CD4-positive, alpha-beta T cell treated with Interleukin-6 at 100 ng/mL for 8 hours (primary cell): ENCODE measurements at regions not wholly inside any gene's neighbourhood (a gene's known extent, or its start where the extent isn't known, plus 50 kb on each side); places are given as distances from the start of the nearest gene placed in this dataset.
"Not testable (repeated sequence)": the region's sequence is repeated elsewhere in the genome, so short reads cannot be mapped to it uniquely, and the experiment has no call there.

Source experiments
- DNase-seq: peaks from one replicate; pipeline ENCODE4 v3.0.0-alpha.2; 2020; ENCODE audit warnings: mixed read lengths, low spot score

DNA sequence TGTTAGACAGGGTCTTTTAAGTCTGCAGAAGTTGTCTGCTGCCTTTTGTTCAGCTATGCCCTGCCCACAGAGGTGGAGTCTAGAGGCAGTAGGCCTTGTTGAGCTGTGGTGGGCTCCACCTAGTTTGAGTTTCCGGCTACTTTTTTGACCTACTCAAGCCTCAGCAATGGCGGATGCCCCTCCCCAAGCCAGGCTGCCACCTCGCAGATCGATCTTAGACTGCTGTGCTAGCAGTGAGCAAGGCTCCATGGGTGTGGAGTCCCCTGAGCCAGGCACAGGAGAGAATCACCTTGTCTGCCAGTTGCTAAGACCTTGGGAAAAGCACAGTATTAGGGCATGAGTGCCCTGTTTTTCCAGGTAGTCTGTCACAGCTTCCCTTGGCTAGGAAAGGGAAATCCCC lies 664.6 kb upstream of the DPPA4 start:
- DNase-seq, result not testable (repeated sequence)

DNA sequence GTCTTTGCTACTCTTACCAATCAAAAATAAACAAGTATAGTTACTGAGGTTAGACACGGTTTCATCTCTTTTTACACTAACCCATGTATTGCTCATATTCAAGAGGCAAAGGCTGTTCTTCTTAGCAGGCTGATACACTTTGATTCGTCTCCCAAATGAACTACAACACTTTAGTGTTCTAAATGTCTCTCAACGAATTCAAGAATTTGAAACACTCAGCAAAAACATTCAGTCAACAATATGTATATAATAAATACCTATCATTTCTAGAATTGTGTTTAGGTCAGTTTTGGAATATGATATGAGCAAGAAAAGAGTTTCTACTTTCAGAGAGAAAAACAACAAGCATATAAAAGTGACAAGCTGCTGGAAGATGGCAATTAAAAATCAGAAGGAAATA lies 669.6 kb upstream of the DPPA4 start:
- DNase-seq, result no peak

DNA sequence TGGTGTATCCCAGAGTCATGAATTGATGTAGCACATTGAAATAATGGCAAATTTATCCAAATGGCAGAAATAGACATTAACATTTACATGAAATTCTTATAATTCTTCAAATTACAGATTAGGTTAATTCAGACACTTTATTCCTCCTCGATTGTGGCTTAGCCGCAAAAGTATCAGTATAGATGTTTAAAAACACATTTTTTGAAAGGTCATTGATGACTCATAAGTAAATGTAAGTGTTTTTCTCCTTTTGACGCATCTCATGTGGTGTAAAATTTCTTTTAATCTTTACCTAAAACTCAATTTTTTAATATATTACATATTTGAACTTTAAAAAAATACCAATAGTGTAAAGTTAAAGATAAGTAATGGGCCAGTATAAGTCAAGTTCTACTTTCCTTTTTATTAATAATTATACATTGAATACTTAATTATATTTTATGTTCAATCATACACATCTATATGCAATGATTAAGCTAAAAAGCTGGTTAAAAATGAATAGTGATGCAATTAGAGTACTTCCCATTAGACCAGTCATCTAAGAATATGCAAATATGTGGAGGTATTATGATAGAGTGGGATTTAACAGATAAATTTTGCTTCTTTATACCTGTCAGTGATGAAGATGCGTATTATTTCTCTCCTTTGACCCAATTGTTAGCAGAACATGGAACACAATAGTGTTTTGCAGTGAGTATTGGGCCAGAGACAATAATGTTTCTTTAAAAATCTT lies 678.1 kb upstream of the DPPA4 start:
- DNase-seq, result no peak

DNA sequence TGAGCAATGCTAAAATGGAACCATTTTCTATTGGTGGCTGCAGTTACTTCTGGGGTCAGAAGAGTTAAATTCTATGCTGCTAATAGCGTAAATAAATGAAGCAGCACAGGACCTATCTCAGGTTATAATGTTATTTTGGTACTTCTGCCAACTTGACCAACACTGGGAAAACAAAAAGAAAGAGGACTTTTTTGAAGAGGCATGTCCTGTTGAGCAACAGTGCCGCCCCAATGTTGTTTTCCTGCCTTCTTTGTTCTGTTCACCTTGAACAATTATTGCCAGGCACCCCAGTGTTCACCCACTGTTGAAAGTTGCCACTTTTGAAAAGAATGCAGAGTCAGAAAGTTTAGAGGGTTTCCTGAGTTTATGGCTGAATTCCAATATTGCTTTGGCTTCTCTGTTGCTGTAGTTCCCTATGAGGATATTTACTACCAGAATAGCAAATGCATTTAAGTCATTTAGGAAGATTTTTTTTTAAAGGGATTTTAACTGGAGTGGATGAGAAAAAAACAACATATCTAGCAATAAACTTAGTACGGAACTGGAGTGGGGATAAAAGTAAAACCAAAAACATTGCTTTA lies 679.0 kb upstream of the DPPA4 start:
- no peak for DNase-seq

DNA sequence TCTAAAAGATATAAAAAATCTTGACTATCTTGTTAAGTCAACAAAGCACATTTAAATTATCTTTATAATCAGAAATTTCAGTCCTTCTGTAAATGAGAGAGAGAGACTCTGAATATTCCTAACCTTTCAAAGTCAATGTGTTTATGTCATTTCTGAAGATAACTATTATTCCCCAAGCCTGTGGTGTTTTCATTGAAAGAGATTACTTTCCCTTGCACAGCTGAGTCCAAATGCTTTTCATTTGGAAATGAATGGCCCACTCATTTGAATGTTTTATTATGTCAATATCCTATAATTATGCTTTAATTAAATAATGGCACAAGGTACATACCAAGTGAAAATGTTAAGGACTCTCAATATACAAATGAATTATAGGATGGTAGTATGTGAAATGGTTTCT lies 680.0 kb upstream of the DPPA4 start:
- DNase-seq, result no peak

DNA sequence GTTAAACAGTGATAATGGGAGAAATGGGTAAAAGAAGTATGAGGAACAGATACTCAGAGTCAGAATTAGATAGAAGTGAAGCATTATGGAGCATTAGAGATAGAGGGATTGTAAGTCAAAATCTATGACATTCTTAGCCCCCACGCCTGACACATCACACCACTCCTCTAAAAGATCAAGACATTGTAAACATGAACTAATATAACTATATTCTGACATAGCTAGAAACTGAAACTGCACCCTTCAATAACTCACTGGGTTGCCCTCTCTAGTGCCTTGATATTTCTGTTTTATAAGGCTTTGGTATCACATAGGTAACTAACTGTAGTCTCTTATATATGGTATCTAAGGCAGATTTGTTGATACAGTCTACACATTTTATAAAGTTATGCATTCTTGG lies 684.3 kb upstream of the DPPA4 start:
- DNase-seq, result no peak

DNA sequence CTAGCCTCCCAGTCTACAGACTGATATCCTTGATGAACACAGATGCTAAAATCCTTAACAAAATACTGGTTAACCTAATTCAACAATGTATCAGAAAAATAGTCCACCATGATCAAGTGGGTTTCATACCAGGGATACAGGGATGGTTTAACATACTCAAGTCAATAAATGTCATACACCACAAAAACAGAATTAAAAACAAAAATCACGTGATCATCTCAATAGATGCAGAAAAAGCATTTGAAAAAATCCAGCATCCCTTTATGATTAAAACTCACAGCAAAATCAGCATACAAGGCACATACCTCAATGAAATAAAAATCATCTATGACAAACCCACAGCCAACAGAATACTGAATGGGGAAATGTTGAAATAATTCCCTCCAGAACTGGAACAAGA lies 685.7 kb upstream of the DPPA4 start:
- DNase-seq, result not testable (repeated sequence)

DNA sequence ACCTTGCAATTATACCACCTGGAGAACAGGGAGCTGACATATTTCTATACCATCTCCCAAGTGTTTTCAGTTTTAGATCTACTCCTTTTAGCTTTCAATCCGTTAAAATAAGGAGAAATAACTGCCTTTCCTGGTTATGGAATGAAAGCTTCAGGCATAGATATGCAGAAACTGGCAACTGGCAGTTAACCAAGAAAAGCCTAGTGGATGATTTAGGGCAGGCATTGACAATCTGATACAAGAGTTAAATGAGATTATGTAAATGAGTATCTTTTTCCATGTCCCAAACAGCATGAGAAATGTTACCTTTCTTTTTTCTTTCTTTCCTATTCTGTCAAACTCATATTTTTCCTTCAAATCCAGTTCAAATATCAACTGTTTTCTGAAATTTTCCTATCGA lies 689.1 kb upstream of the DPPA4 start:
- no peak for DNase-seq

DNA sequence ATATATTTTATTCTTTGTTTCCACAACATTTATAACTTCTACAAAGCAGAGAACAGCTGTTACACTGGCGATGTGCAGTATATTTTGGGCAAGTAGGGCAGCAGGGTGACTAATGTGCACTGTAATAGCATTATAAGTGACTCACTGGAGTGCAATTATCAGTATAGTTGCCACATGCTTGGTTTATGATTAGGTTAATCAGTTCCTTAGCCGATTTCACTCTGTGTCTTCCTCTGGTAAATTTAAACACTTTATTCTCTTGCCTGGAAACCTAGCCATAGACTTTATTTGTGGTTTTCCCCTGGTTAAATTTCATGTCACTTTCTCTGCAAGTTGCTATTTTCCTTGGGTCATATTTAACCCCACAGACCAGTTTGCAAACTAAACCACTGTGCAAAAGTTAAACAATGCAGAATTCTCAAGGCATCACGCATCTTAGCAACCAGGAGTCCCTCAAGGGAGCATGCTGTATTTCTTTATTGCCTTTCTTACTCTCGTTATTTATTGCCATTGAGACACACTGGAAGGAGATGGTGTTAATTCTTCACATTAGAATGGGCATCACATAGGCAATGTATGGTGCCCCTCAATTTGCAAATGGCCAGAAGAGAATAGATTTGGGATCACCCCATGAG lies 690.2 kb upstream of the DPPA4 start:
- DNase-seq, result no peak

DNA sequence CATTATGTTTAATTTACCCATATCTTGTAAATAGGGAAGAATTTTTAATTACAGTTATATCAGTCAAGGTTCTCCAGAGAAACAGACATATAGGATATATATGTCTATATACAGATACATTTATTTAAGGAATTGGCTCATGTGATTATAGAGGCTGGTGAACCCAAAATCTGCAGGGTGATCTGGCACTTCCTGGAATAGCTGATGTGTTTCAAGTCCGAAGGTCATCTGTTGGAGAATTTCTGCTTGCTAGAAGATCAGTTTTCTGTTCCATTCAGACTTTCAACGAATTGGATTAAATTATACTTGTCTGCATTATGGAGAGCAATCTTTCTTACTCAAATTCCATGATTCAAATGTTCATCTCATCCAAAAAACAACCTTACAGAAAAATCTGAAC lies 694.6 kb upstream of the DPPA4 start:
- no peak for DNase-seq

DNA sequence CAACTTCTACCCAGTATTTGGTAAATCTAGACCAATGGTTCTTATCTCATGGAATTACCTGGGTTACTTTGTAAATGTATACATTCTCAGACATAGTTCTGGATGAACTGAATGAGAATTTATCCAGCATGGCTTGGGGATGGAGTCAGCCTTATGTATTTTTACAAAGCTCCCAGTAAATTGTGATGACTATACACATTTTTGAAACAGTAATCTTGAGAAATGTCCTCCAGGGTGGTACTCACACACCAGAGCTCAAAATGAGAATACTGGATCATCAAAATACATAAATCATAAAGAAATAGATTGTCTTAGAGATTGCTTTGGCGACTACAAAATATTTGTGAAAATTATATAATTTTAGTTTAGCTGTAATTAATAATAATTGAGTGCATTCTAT lies 722.1 kb upstream of the DPPA4 start:
- DNase-seq, result no peak

DNA sequence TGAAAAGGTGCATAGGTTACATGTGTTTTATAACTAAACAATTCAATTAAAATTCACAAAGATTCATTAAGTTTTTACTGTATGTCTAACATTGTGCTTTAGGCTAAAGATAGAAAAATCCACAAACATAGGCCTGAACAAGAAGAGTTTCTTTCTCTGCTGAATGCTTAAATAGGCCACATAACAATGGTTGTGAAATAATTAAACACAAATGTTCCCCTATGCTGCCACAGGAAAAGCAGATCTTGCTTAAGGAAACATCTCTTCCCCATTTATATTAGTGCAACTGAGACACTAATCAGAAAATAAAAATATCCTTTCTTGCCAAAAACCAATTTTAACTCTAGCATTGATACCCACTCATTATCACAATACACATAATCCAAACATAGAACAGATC lies 725.4 kb upstream of the DPPA4 start:
- DNase-seq, result no peak

DNA sequence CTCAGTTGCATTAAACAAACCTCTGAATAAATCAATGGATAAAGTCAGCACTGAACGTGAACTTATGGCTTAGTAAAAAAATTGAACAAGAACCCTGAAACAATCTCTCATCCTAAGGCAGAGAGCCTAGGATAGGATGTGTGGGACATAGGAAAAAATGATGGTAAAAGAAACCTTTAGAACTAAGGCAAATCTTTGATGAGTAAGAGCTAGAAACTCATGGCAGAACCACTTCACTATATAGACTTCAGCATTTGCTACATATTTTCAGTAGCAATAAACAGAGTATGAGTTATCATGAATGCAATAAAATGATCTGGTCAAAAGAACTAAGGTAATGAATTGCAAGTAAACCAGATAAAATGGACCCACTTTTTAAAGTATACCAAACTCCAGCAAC lies 725.8 kb upstream of the DPPA4 start:
- no peak for DNase-seq

DNA sequence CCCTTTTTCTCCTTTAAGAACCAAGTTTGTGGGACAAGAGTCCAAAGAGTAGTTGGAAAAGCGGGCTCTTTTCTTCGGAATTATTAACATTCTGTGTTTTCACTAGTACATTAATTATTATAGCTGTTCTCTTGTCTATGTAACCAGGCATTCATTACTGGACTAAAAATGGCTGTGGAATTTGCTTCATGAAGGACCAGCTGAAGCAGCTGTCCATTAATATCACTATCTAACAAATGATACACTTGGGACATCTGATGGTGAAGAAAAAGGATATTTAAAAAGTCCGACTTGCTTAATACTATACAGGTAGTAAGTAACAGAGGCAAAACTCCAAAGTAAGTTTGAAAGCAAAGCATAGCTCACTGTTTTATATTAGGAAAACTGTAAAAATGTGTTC lies 728.9 kb upstream of the DPPA4 start:
- no peak for DNase-seq

DNA sequence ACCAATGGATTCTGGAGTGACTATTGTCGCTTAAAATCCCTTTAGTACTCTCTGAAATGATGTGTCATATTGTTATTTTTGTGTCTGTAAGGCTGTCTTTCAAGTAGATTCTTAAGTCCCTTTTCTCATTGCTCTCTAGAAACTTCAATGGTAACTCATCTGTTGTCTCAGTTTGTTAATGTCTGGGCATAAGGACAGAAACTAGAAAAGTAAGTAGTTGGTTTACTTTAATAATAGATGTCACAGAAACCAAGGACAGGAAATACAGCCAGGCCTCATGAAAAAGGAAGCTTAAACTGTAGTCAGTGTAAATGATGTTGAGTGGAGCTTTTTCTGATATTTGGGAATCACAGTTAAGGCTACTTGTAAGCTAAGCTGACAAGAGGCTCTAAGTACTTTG lies 730.2 kb upstream of the DPPA4 start:
- no peak for DNase-seq

DNA sequence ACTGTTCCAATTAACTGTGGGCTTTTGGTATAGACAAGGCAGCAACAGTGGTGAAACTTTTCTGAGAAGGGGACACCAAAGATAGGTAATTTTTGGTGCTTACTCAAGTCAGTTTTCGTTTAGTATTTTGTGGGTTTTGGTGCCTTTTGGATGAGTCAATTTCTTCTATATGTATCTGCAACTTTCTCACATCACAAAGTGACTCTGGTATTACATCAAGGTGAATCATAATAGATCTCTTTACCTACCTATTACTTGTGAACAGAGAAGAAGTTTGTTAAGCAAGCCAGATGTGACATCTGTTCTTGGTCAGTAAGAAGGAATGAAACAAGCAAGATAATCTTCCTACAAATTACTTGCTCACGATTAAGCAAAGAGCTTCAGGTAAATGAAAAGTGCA lies 732.4 kb upstream of the DPPA4 start:
- DNase-seq, result no peak

DNA sequence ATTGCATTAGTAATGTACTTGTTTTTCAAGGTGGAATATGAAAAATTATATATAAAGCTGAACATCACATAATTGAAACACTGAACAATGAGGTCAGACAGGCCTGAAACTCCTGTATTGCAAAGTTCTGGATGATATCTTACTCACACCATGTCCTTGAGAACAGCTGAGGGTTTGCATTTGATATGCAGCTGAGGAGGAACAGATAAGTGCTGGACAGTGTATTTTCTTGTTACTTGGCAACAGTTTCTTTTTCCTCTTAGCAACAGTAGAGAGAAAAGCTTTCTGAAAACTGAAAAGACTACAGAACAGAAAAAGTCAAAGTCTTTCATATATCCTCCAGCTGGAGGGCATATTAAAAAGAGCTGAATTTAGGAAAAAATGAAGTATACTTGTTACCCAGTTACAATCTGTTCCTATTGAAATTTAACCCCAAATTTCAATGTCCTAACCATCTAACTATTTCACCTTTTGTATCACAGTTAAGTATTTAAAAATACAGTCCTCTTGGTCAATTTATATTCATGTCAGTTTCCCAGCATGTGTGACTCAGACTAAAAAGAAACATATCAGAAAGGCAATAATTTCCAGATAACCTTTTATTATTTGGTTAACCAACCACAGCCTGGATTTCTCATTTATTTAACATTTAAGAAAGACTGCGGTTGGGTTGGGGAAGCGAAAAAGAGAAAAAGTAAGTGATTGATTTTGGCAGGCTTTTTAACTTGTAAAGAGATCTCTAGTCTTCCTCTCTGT lies 733.0 kb upstream of the DPPA4 start:
- DNase-seq, result no peak

DNA sequence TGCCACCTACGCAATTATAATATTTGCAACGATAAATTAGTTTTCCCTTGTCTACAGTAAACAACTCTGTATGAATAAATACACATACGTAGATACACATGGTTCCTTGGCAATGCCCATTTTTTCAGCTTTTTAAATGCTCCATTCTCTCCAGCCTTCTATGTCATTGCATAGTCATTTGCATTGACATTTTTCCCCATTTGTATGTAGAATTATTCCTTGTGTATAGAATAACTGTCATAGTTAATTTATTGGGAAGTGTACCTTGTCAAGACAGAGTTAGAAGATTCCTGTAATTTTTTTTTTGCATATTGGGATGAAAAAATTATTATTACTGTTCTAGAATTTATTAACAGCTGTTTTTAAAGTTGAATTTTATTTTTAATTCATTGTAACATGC lies 736.7 kb upstream of the DPPA4 start:
- no peak for DNase-seq

DNA sequence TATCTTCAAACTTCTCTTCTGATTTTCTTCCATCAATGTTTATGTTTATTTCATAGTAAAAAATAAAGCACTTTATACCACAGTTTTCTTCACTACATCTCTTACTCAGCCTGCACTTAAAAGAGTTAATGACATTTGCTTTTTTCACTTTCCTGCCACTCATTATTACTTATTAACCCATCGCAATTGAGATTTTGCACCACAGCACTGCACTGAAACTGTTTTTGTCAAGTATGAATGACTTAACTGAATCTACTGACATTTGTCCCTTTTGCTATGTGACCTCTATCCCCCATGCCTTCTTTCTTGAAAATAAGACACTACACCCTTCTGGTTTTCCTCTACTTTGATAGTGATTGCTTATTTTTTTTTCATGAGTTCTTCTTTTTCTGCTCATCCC lies 739.7 kb upstream of the DPPA4 start:
- no peak for DNase-seq

DNA sequence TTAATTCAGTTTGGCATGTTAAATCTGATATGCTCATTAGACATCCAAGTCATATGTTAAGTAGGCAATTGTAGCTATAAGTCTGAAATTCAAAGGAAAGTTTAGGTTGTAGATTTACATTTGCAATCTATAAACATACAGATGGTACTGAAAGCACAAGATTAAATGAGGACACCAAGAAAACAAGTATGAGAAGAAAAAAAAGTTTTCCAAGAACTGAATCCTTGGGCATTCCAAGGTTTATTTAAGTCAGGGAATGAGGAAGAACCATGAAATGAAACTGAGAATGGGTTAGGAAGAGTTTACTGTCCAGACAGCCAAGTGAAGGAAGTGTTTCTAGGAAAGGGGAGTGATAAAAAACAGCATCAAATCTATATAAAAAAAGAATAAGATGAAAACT lies 756.1 kb upstream of the DPPA4 start:
- DNase-seq, result no peak

DNA sequence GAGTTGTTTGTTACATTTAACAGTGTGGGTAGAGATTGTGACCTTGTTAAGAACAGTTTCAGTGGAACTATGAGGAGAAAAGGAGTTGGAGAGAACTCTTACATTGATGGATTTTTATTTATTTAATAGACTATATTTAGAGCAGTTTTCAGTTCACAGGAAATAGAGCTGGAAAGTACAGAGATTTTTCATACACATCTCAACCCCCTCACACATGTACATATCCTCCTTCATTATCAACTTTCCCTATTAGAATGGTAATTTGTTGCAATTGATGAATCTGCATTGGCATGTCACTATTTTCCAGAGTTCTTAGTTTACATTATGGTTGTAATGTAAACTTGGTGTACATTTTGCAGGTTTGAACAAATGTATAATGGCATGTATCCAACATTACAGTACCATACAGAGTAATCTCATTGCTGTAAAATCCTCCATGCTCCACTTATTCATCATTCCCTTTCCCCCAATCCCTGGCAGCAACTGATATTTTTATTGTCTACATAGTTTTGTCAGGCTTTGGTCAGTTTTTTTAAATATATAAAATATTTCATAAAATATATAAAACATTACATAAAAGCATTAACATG lies 756.6 kb upstream of the DPPA4 start:
- no peak for DNase-seq

DNA sequence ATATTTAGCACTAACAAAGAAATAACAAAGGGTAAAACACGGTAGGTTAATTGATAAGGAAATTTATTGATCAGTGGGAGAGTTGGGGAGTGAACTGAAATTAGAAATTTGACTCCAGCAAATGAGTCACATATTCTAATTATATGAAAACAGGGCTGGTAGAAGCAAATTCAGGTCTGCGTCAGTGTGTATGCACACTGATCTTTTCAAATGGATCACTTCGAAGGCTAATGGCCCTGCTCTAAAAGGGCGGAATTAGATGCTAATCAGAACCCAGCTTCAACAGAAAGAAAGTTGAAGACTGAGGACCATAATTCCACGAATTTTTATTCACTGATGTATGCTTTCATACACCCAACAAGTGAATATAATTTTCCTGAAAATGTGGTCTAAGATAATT lies 762.4 kb upstream of the DPPA4 start:
- no peak for DNase-seq

DNA sequence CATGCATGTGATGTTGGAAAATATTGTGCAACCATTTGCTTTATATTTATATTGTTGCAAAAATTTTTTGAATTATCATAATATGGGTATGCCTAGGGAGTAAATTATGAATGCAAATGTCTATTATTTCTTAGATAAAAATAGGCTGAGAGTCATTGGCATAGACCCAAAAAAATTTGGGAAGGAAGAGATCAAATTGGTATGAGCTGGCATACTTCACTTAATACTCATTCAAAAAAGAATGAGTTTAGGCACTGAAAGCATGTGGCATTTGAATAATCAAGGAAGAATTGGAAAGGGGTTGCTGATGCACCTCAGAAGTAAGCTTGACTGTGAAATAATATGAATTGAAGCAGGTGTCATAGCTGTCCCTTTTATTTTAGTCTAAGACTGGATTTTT lies 764.0 kb upstream of the DPPA4 start:
- no peak for DNase-seq
